Stimulated activated CD4-positive, alpha-beta T cell treated with anti-CD3 and anti-CD28 coated beads, Interleukin-1b, Interleukin-23, amount 100 ng/mL, for 24 hours (primary cell): ENCODE measurements at regions not wholly inside any gene's neighbourhood (a gene's known extent, or its start where the extent isn't known, plus 50 kb on each side); places are given as distances from the start of the nearest gene placed in this dataset.
A peak's percentile ranks its signal among the peaks of the same experiment; 100 is the strongest.
"Not testable (repeated sequence)": the region's sequence is repeated elsewhere in the genome, so short reads cannot be mapped to it uniquely, and the experiment has no call there.

ENCODE experiments used
- DNase-seq, 4 experiments: peaks; one replicate each; pipeline ENCODE4 v3.0.0-alpha.2; 2020; ENCODE audit warnings: low read depth in 4 of 4, low spot score in 1 of 4

DNA sequence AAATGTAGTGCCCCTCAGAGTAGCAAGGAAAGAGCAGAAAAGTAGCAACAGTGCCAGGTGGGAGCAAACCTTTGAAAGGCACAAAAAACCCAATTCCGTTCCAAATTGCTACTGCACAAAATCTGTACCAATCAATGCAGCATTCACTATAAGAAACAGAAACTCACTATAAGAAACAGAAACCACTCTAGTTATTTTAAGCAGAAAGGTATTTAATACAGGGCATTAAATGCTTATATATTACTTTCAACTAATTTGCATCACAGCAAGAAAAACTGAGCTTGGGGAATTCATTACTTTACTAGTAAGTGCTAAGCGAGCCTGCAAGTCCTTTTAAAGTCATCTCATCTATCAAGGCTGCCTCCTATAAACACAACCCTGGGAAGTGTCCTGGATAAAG, 116.5 kb upstream of the OLIG3 start:
- no peak for DNase-seq

DNA sequence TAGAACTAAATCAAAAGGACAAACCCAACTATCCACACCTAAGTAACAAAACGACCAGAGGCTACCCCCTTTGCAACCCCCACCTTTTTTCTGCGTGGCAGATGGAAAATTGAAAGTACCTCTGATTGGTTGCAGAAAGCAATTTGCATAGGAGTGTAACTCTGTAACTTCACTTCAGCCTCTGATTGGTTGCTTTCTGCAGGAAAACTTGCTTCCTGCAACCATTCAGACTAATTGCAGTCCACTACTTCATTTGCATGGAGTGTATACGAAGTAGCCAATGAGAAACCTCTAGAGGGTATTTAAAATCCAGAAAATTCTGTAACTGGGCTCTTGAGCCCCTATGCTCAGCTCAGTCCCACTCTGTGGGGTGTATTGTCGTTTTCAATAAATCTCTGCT, 129.1 kb upstream of the OLIG3 start:
- DNase-seq: no peak

DNA sequence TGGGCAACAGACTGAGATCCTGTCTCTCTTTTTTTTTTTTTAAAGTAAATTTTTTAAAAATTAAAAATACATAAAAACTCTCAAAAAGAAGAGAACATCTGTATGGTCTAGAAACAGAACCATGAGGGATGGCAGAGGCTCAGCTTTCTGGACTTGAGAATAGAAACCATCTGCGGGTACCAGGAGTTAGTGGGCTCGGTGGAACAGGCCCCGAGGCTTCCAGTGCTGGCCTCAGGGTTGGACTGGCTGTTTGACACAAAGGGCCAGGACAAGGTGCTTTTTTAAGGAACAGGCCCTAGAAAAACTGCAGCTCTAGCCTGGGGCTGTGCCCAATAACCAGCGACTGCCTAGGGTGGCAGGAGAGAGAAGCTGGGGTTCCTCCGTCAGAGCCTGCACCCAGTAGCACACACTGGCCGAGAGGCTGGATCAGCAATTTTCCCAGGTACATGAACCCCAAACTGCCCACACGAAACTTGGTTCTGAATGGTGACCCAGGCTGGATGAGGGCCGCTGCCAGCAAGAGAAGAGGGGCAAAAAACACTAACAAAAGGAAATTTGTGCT, 131.0 kb upstream of the OLIG3 start:
- no peak for DNase-seq

DNA sequence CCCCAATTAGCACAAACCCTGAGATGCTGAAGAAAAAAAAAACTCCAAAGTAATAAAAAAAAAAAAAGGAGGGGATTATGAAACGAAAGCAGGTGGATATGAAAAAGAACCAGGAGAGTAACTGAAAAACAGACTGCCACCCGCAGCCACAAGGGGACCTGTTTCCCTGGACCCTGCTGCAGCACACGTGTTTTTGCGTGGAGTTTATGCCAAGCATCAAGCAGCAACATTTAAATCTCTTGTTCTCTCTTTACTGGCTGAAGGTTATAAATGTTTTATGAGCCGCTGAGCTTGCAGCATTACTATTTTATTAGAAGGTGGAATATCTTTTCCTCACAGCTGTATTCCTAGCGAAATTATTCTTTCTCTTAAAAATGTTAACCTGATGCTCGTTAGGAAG, 131.6 kb upstream of the OLIG3 start:
- DNase-seq: no peak

DNA sequence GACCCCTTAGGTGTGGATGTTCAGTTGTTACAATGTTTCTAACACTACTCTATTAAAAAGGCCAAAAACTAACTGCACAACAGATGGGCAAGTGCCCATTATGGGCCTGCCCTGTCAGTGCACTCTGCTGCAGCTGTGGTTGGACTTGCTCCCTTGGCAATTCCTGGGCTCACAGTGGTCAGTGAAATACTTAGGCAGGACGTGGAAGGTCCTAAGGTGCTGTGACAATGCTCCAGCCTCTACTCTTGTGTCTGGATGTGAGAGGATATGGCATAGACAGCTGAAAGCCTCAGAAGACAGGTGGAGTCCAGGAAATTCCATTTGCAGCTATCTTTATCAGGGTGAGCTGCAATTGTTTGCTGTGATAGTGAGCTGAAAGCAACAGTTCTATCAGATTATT, 136.5 kb upstream of the OLIG3 start:
- no peak for DNase-seq

DNA sequence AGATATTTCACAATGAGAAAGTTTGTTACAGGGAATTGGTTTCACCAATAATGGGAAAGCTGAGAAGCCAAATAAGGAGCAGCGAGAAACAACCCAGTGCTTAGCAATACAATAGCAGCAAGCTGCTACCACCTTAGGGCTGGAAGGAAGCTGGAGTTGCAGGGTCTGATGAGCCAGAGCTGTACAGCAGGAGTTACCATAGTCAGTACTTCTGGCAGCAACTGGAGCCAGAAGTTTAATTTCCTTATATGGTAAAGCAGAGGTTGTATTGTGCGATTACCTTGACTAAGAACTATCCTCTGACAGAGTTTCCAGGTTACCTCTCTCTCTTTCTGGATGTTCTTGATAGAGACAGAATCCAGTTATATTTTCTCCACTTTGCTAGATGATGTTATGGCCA, 137.1 kb upstream of the OLIG3 start:
- no peak for DNase-seq

DNA sequence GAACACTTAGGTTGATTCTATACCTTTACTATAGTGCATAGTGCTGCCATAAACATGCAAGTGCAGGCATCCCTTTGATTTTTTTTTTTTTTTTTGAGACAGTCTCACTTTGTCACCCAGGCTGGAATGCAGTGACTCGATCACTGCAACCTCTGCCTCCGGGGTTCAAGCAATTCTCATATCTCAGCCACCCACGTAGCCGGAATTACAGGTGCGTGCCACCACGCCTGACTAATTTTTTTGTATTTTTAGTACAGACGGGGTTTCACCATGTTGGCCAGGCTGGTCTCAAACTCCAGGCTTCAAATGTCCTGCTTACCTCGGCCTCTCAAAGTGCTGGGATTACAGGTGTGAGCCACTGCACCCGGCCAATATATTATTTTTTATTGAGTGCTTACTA, 140.0 kb upstream of the OLIG3 start:
- not testable (repeated sequence) for DNase-seq

DNA sequence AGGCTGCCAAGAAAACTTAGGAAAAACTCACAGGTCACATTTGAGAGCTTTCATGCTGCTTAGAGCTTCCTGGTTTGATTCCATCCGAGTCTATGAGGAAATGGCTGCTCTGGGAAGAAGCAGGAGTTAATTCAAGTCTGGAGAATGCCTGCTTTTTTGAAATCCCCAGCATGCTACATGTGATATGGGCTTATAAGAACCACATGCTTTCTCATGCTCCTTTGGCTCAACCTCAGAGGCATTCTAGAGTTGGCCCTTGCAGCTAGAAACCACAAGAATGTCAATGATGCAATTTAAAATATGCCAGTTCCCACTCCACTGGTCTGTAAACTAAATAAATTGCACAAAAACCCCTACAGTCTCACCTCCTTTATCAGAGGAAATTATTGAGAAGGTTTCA, 142.9 kb upstream of the OLIG3 start:
- no peak for DNase-seq

DNA sequence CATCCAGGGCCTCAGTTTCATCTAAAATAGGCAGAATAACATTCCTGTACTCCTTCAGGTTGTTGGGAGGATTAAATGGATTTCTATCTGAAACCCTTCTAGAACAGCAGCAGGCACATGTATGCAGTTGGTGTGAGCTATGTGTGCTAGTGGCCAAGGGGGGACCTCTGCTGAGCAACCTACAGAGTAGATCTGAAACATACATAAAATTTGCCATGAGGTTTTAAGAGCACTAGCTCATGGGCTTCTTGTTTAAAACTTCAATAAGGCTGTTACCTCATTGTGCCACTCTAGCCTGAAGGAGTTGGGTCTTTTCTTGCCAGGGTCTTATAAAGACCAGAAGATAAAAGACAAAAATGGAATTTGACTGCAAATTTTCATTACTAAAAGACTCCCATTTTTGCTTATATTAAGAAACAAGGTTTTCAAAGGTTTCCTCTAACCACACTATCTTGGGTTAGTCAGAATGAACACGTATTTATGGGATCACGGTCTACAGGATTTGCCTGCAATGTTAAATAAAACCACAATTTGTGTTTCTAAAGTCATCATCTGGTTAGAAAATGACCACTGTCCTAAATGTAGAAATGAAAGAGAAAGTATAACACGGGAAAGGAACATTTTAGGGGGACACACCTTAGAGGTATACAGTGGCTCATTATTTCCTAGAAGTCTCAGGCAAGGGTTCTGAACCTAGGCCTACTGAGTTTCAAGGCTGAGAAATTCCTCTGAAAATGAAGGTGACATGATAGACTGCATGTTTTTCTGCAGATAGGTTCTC, 144.9 kb upstream of the OLIG3 start:
- no peak for DNase-seq

DNA sequence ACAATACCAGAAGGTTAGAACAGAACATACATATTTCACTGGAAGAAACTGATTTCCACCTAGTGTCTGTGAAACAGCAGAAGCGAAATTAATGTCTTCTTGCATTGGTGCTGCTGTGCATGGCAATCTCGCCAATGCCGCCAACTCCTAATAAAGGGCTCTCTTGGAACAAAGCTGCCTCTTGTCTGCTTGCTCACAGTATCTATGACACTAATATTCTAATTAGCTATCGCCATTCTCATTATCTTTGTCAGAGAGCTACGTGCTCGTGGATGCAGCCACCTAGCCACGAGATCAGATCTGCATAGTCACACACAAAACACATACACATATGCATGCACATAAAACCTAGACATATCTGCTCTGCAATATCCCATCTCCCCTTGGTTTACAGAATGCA, 145.9 kb upstream of the OLIG3 start:
- no peak for DNase-seq

DNA sequence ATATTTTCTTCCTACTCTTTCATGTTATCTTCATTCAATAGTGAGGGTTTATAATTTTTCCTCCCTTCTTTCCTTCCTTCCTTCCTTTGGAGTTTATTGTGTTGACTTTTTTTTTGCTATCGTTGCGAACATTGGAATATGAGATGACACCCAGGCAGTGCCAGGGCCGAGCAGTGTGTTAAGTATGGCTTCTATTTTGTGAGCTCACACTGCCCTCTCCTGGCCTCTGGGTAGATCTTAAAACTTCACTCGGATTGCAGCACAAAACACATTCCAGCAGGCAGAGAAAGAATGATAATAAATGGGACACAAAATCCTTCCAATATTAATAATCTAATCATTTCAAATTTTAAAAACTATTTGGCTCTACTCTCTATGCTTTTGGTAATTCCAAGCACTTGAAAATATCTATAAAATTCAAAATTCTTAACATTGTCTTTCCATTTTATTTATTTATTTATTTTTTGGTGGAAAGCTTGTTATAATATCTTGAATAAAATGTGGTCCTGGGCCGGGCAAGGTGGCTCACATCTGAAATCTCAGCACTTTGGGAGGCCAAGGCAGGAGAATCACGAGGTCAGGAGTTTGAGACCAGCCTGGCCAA, 147.4 kb upstream of the OLIG3 start:
- peak; percentile 27 to 40 (median 33) for DNase-seq

DNA sequence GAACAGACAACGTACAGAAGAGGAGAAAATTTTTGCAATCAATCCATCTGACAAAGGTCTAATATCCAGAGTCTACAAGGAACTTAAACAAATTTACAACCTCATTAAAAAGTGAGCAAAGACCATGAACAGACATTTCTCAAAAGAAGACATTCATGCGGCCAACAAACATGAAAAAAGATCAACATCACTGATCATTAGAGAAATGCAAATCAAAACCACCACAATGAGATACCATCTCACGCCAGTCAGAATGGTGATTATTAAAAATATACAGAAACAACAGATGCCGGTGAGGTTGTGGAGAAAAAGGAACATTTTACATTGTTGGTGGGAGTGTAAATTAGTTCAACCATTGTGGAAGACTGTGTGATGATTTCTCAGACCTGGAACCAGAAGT, 149.0 kb upstream of the OLIG3 start:
- DNase-seq: not testable (repeated sequence)

DNA sequence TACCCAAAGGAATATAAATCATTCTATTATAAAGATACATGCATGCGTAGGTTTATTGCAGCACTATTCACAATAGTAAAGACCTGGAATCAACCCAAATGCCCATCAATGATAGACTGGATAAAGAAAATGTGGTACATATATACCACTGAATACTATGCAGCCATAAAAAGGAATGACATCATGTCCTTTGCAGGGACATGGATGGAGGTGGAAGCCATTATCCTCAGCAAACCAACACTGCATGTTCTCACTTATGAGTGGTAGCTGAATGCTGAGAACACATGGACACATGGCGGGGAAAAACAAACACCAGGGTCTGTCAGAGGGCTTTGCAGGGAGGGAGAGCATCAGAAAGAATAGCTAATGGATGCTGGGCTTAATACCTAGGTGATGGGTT, 149.4 kb upstream of the OLIG3 start:
- DNase-seq: not testable (repeated sequence)

DNA sequence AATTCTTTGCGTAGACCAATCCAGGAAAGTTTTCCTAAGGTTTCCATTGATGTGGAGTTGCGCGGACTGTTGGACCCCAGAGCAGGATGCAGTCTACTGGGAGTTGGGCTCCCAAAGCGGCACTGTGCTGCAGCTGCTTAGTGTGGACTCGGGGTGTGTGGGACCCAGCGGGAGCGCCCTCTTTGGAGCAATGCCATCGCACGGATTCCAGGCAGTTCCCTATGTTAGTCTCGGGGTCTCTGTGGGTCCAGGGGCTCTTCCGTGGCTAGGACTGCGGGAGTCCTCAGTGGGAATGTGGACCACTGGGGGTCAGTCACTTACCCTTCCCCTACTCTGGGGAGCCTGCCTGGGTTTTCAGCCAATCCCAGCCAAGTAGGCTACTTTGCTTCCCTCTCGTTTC, 151.7 kb upstream of the OLIG3 start:
- no peak for DNase-seq

DNA sequence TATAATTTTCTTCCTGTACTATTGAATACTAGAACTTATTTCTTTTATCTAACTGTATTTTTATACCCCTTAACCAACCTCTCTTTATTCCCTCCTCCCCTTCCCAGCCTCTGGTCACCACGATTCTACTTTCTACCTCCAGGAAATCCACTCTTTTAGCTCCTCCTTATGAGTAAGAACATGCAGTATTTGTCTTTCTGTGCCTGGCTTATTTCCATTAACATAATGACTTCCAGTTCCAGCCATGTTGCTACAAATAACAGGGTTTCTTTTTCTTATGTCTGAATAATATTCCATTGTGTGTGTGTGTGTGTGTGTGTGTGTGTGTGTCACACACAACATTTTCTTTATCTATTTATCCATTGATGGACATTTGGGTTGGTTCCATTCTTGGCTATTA, 152.3 kb upstream of the OLIG3 start:
- DNase-seq: no peak

DNA sequence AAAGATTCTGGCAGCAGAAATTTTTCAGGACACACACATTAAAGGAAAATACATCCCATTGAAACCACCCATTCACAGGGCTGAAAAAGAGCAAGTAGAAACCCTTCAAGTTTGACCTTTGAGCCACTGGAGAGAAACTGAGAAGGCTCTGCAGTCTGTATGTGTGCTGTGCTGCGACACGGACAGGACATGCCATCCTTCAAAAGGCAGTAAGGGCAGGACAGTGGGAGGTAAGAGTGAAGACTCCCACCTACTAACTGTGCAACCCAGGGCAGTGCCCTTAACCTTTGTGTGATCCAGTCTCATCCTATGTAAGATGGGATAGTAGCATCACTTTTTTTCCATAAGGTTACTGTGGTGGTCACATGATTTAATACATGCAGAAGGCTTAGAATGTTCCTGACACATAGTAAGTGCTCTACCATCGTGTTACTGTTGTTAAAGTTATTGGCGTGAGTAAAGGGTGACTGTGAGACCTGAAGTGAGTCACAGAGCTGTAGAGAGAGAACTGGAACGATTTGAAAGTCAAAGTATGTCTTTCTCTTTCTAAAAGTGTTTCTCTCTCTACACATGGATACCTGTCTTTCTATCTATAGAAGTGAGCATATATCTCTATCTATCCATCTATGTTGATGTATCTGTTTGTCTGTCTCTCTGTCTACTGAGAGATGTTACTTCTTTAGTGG, 153.7 kb upstream of the OLIG3 start:
- DNase-seq: no peak

DNA sequence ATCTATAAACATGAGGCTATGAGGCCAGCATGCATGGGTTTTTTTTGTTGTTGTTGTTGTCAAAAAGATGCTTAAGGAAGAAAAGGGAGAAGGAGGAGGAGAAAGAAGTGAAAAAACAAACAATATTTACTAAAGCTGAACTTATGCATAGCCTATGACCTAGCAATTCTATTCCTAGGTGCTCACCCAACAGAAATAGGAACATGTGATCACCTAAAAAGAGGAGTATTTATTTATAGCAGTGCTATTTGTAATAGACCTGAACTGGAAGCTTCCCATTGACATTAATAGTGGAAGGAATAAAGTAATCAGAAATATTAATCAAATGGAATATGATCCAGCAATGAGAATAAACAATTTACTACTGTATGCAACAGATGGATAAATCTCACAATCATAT, 156.5 kb upstream of the OLIG3 start:
- no peak for DNase-seq

DNA sequence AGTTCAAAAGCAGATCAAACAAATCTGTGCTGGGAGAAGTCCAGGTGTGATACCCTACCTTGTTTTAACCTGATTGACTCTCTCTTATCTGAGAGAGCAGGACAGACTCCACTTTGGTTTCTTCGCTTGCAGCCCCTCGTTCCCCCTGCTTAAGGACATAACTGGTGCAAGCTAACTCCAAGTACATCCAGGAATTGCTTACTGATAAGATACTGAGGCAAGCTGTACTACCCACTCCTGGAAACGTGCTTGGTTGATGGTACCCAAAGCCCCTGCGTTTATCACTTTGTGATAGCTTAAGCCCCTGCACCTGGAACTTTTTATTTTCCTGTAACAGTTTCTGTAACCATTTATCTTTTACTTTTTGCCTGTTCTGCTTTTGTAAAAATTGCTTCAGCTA, 157.0 kb upstream of the OLIG3 start:
- DNase-seq: no peak

DNA sequence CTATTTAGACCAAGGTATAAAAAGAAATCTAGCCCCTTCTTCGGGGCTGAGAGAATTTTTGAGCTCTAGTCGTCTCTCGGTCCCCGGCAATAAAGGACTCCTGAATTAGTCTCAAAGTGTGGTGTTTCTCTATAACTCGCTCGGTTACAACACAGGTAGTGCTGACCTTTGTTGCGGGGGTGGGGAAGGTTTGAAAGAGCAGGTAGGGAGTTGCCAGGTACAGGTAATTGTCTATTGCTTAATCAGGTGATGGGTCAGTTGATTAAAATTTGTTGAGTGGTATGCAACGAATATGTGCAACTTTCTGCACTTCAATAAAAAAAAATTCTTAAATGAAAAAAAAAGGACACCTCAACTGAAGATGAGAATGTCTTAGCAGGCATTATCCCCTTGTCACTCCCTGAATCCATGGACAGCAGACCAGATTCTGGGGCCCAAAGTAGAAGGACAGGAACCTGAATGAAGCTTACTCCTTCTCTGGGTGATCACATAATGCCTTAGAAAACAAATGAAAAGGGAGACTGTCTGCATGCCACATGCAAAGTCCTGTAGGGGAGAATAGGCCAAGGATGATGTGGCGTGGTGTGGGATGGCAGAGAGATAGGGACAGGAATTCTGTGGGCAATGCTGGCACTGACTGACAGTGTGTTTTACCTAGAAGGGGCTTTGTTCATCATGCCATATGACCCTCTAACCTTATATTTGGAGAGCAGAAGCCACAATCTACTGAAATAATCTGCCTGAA, 157.6 kb upstream of the OLIG3 start:
- DNase-seq: no peak

DNA sequence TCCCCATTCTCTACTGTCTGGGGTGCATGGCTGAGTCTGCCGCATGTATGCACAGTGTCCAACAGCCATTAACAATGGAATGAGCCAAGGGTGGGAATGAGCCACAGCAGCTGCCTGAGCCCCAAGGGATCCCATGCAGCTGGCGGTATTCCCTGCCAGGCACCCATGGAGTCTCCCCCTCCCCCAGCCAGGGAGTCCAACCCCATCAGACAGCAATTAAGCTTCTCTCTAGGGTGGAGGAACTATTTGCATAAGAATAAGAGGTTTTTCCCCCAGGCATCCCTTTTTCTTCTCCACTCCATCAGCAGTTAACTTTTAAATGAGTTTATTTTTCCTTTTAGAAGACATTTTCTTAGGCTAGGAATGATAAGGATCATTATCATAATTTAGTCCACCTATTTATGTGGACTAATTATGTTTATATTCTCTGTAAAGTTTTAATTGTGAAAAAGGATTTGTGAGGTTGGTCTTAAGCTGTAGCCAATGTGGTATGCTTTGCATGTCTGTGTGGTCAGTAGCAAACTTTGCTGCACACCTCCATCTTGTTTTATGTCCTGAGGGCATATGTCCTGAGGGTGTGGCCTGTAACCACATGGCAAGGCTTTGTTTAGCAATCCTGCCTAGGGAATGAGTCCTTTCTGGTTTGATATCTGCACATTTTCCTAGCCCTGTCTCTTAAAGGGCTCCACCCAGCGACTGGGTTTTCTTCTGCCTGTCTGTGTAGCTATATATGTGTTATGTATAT, 158.9 kb upstream of the OLIG3 start:
- DNase-seq: no peak

DNA sequence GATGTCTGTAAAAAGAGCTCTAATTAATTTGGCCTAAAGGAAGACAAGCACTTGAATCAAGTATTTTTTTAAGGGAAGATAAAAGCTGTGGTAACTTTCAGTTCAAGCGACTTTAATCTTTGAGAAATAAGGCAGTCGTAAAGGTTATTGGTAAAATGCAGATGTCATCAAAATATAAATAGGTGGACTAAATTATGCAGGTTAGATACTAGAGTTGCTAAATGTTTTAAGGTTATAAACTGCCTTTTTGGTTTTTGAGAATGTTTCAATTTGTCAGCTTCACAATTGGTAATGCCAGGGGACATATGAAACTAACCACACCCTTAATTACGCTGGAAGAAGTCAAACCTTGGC, 159.5 kb upstream of the OLIG3 start:
- DNase-seq: no peak
